Kidney epithelial cell (primary cell): ENCODE measurements at regions not wholly inside any gene's neighbourhood (a gene's known extent, or its start where the extent isn't known, plus 50 kb on each side); places are given as distances from the start of the nearest gene placed in this dataset.
A peak's percentile ranks its signal among the peaks of the same experiment; 100 is the strongest.
"Not testable (repeated sequence)": the region's sequence is repeated elsewhere in the genome, so short reads cannot be mapped to it uniquely, and the experiment has no call there.

ENCODE experiments used
- DNase-seq: peaks from one replicate; pipeline ENCODE4 v3.0.0-alpha.2; 2010; ENCODE audit warnings: low read depth
- H3K27me3 ChIP-seq: 2 replicates; pipeline ENCODE4 v1.6.0; 2011; ENCODE audit warnings: low read length; ENCODE audit not compliant: control insufficient read depth, insufficient read depth
- H3K36me3 ChIP-seq: 2 replicates; pipeline ENCODE4 v1.5.1; 2011; ENCODE audit warnings: low read length; ENCODE audit not compliant: control insufficient read depth, insufficient read depth
- H3K4me3 ChIP-seq: 2 replicates; pipeline ENCODE4 v1.5.1; 2011; ENCODE audit warnings: low read depth, mild to moderate bottlenecking, control low read depth, low read length
- TF ChIP-seq, protein P1 (sequence below): IDR thresholded peaks from 2 replicates; pipeline ENCODE4 v1.5.1; 2011; ENCODE audit warnings: mild to moderate bottlenecking, moderate library complexity, low read length, control low read depth, inconsistent platforms; ENCODE audit not compliant: insufficient read depth, poor library complexity, severe bottlenecking

DNA sequence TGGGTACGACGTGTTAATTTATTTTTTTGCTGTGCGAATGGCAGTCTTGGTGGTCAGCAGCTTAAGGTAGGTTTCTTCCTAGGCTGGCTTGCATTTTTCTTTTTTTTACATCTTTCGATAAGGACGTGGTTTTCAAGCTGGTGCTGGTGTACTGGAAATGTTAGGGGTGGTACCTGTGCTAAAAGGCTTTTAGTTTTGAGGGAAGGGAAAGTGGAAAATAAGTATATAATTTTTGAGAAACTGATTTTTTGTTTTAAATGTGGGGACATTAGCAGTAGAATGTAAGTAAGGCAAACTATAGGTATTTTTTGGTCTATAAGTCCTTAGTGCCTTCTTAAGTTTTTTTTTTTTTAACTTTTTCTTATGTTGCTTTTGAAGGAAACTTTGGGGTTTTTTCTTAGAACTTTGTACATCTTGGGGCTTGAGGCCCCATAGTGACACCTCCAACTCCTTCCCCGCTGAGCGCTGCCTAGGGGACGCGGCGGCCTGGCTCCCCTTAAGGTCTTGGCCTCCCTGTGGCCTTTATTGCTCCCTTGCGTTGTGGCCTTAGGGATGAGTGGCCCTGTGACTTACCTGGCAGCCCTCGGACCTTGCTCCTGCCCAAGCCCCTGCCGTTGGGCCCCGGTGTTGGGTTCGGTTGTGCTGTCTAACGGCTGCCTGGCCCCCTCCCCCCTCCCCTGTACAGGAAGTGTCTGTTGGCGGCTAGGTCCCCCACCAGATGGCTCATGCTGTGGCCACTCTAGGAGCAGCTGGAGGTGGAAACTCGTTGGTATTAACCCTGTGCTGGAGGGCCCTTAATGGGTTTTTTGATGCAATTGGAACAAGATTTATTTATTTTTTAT, 88.0 kb upstream of the RPRML start:
- no peaks in the 10 kb centered on the region for H3K36me3 ChIP-seq
- no peaks in the 10 kb centered on the region for H3K27me3 ChIP-seq
- peak overlapping the region; percentile 99 for H3K4me3 ChIP-seq
- DNase-seq = peak; percentile 67
- TF ChIP-seq, protein P1, sequence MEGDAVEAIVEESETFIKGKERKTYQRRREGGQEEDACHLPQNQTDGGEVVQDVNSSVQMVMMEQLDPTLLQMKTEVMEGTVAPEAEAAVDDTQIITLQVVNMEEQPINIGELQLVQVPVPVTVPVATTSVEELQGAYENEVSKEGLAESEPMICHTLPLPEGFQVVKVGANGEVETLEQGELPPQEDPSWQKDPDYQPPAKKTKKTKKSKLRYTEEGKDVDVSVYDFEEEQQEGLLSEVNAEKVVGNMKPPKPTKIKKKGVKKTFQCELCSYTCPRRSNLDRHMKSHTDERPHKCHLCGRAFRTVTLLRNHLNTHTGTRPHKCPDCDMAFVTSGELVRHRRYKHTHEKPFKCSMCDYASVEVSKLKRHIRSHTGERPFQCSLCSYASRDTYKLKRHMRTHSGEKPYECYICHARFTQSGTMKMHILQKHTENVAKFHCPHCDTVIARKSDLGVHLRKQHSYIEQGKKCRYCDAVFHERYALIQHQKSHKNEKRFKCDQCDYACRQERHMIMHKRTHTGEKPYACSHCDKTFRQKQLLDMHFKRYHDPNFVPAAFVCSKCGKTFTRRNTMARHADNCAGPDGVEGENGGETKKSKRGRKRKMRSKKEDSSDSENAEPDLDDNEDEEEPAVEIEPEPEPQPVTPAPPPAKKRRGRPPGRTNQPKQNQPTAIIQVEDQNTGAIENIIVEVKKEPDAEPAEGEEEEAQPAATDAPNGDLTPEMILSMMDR = no peak

DNA sequence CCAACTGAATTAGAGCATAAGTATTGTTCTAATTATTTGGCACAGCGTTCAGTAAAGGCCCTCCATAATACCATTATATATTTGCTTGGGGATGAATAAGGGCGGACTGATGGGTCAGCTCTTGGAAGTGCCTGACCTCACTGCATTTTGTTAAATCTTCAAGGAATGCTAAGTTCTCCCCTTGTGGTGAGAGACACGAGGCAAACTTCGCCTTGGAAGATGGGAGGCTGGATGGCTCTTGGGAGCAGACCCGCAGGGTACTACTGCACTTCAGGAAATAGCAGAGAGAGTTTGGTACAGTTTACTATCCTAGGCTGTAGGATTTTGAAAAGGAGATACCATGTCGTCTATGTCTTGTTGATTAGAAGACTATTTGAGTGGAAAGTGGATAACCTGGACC, 87.0 kb upstream of the RPRML start:
- TF ChIP-seq, protein P1 = no peak
- Histone ChIP-seq H3K4me3 (no peak overlapping the region), H3K36me3 (no peaks in the 10 kb centered on the region), H3K27me3 (no peaks in the 10 kb centered on the region)
- no peak for DNase-seq

DNA sequence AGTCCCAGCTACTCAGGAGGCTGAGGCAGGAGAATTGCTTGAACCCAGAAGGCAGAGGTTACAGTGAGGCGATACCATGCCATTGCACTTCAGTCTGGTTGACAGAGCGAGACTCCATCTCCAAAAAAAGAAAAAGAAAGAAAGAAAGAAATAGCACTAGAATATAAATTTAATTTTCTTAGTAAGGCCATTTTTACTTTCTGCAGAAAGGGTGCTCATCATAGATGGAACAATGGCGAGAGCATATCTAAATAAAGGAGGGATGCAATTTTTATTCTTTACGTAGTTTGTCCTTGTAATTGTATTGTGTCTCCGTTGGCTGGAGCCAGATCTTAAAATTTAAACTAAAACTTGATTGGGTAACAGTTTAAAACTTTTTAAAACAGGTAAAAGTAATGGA, 85.6 kb upstream of the RPRML start:
- no peak for DNase-seq
- no peaks in the 10 kb centered on the region for H3K27me3 ChIP-seq
- TF ChIP-seq, protein P1 = no peak
- no peaks in the 10 kb centered on the region for H3K36me3 ChIP-seq
- no peak overlapping the region for H3K4me3 ChIP-seq

- DNase-seq = no peak
- TF ChIP-seq, protein P1 = no peak
- Histone ChIP-seq H3K27me3 (no peaks in the 10 kb centered on the region), H3K36me3 (no peaks in the 10 kb centered on the region), H3K4me3 (no peak overlapping the region)
Measured at GRCh38 chr17:47063475-47063874, 84.4 kb upstream of the RPRML start.

DNA sequence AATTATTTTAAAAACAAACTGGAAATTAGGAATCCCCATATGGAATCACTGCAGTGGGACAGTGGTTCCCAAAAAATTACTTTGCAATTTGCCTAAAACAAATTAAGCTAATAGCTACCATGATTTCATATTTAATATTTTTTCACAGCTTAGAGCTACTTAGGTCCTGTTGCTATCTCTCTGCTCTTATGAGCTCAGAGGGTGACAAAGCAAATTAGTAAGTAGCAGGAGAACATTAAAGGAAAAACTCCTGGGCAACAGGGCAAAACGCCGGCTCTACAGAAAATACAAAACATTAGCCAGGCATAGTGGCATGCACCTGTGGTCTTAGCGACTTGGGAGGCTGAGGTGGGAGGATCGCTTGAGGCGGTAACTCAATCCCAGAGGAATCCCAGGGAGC, 83.8 kb upstream of the RPRML start:
- H3K27me3 ChIP-seq, H3K4me3 ChIP-seq, H3K36me3 ChIP-seq, DNase-seq: not testable (repeated sequence)

GRCh38 chr17:47060005-47060404, 81.0 kb upstream of the RPRML start:
- not testable (repeated sequence) for H3K27me3 ChIP-seq

GRCh38 chr17:47057830-47058229, 78.8 kb upstream of the RPRML start:
- Histone ChIP-seq H3K27me3 (no peaks in the 10 kb centered on the region), H3K4me3 (no peak overlapping the region), H3K36me3 (no peaks in the 10 kb centered on the region)
- TF ChIP-seq, protein P1 = no peak
- DNase-seq = no peak

More at GRCh38 chr17:47060005-47060404, 81.0 kb upstream of the RPRML start:
- not testable (repeated sequence) for H3K4me3 ChIP-seq, DNase-seq, H3K36me3 ChIP-seq

DNA sequence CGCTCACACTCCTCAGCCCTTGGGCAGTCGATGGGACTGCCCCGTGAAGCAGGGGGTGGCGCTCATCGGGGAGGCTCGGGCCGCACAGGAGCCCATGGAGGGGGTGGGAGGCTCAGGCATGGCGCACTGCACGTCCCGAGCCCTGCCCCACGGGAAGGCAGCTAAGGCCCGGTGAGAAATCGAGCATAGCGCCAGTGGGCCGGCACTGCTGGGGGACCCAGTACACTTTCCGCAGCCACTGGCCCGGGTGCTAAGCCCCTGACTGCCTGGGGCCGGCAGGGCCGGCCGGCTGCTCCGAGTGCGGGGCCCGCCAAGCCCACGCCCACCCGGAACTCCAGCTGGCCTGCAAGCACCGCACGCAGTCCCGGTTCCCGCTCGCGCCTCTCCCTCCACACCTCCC, 78.2 kb upstream of the RPRML start:
- DNase-seq, H3K27me3 ChIP-seq, H3K4me3 ChIP-seq, H3K36me3 ChIP-seq: not testable (repeated sequence)

GRCh38 chr17:47056687-47057086, 77.6 kb upstream of the RPRML start:
- H3K4me3 ChIP-seq, H3K36me3 ChIP-seq, H3K27me3 ChIP-seq, DNase-seq: not testable (repeated sequence)
